CD14-positive monocyte (primary cell): ENCODE measurements at regions not wholly inside any gene's neighbourhood (a gene's known extent, or its start where the extent isn't known, plus 50 kb on each side); places are given as distances from the start of the nearest gene placed in this dataset.

Experiments used
- DNase-seq, 3 donors: peaks; one replicate each; pipeline ENCODE4 v3.0.0-alpha.2; 2011 to 2022
- H2AFZ ChIP-seq: 2 replicates; pipeline ENCODE4 v1.6.0; 2012; ENCODE audit warnings: mild to moderate bottlenecking, low read depth, low read length, inconsistent platforms; ENCODE audit not compliant: insufficient read depth, poor library complexity, severe bottlenecking
- H3K27ac ChIP-seq, 2 donors: 1 replicate in 1 of 2; 2 replicates in 1 of 2; pipeline ENCODE4 v1.5.1; 2012 to 2013; ENCODE audit warnings: low read length in 2 of 2, control low read depth in 1 of 2, inconsistent platforms in 1 of 2, low read depth in 1 of 2, mild to moderate bottlenecking in 1 of 2
- H3K27me3 ChIP-seq, 2 donors: one replicate each; pipeline versions ENCODE4 v1.6.0 to v1.6.1; 2011 to 2013; ENCODE audit warnings: low read length in 2 of 2; ENCODE audit not compliant: control insufficient read depth in 2 of 2, insufficient read depth in 2 of 2
- H3K36me3 ChIP-seq, 2 donors: replicated peaks in 1 of 2; 1 replicate in 1 of 2; 2 replicates in 1 of 2; pipeline versions ENCODE4 v1.5.1 to v1.6.1; 2012 to 2013; ENCODE audit warnings: low read length in 2 of 2, control low read depth in 1 of 2, inconsistent platforms in 1 of 2, mild to moderate bottlenecking in 1 of 2; ENCODE audit not compliant: insufficient read depth in 2 of 2, control insufficient read depth in 1 of 2
- H3K4me1 ChIP-seq, 2 donors: 1 replicate in 1 of 2; 2 replicates in 1 of 2; pipeline versions ENCODE4 v1.5.1 to v1.6.1; 2012 to 2013; ENCODE audit warnings: low read length in 2 of 2, control low read depth in 1 of 2, inconsistent platforms in 1 of 2, mild to moderate bottlenecking in 1 of 2, moderate library complexity in 1 of 2; ENCODE audit not compliant: insufficient read depth in 2 of 2, control insufficient read depth in 1 of 2
- H3K4me2 ChIP-seq: replicated peaks from 2 replicates; pipeline ENCODE3; 2012; ENCODE audit warnings: low read length, moderate library complexity, mild to moderate bottlenecking; ENCODE audit not compliant: poor library complexity, severe bottlenecking; ENCODE audit errors: extremely low read depth
- H3K4me3 ChIP-seq, 3 experiments: fragments of 200-600 bp in 1 of 3; sonication (generic) in 1 of 3; replicated peaks in 1 of 3; 1 replicate in 2 of 3; 2 replicates in 1 of 3; pipeline ENCODE4 v1.5.1; 2011 to 2013; ENCODE audit warnings: low read length in 3 of 3, mild to moderate bottlenecking in 3 of 3, control low read depth in 2 of 3, low read depth in 2 of 3, inconsistent platforms in 1 of 3, moderate library complexity in 1 of 3
- H3K79me2 ChIP-seq: 2 replicates; pipeline ENCODE4 v1.6.0; 2012; ENCODE audit warnings: mild to moderate bottlenecking, control low read depth, inconsistent platforms, low read length, moderate library complexity; ENCODE audit not compliant: insufficient read depth
- H3K9ac ChIP-seq: 2 replicates; pipeline ENCODE4 v1.6.0; 2017; ENCODE audit warnings: low read length, mild to moderate bottlenecking; ENCODE audit not compliant: insufficient read depth, poor library complexity, severe bottlenecking
- H3K9me3 ChIP-seq, 2 donors: replicated peaks in 1 of 2; 1 replicate in 1 of 2; 2 replicates in 1 of 2; pipeline versions ENCODE4 v1.5.1 to v1.6.1; 2012 to 2013; ENCODE audit warnings: low read length in 2 of 2, control low read depth in 1 of 2; ENCODE audit not compliant: control insufficient read depth in 1 of 2, insufficient read depth in 1 of 2
- H4K20me1 ChIP-seq: 2 replicates; pipeline ENCODE4 v1.6.0; 2012; ENCODE audit warnings: mild to moderate bottlenecking, low read length, control low read depth, moderate library complexity; ENCODE audit not compliant: insufficient read depth
- H3K27ac Mint-ChIP-seq, 7 donors: one replicate each; pipeline ENCODE4 v1.8.0; 2020; ENCODE audit warnings: mild to moderate bottlenecking in 7 of 7, mixed read lengths in 7 of 7, moderate library complexity in 6 of 7, inconsistent platforms in 2 of 7
- H3K27me3 Mint-ChIP-seq, 3 donors: one replicate each; pipeline ENCODE4 v1.8.0; 2021 to 2022; ENCODE audit warnings: low read depth in 3 of 3, mild to moderate bottlenecking in 3 of 3, mixed read lengths in 3 of 3, moderate library complexity in 3 of 3, inconsistent platforms in 1 of 3
- H3K36me3 Mint-ChIP-seq, 2 donors: one replicate each; pipeline ENCODE4 v1.8.0; 2020; ENCODE audit warnings: mixed read lengths in 2 of 2, inconsistent platforms in 1 of 2, mild to moderate bottlenecking in 1 of 2
- H3K4me1 Mint-ChIP-seq: one replicate; pipeline ENCODE4 v1.8.0; 2020; ENCODE audit warnings: mild to moderate bottlenecking, mixed read lengths
- H3K4me3 Mint-ChIP-seq, 2 donors: one replicate each; pipeline ENCODE4 v1.8.0; 2020; ENCODE audit warnings: mild to moderate bottlenecking in 2 of 2, mixed read lengths in 2 of 2, moderate library complexity in 1 of 2
- H3K9me3 Mint-ChIP-seq, 7 donors: one replicate each; pipeline ENCODE4 v1.8.0; 2020 to 2022; ENCODE audit warnings: mixed read lengths in 7 of 7, mild to moderate bottlenecking in 6 of 7, moderate library complexity in 6 of 7, inconsistent platforms in 2 of 7
- CTCF ChIP-seq: fragments of 200-600 bp; IDR thresholded peaks from one replicate; pipeline ENCODE4 v1.8.0; 2022; ENCODE audit warnings: antibody characterized with exemption, mild to moderate bottlenecking
- WGBS: methylation state at CpG from one replicate; pipeline ENCODE4 v1.1.5; 2013; ENCODE audit warnings: missing lambda C conversion rate; ENCODE audit not compliant: insufficient coverage; 5-methylcytosine and 5-hydroxymethylcytosine counted together
- intact Hi-C, 2 donors: fragments of 100-400 bp; cut with micrococcal nuclease; formaldehyde crosslinking; loops; one replicate each; pipeline versions ENCODE4 v1.15.0 to v1.15.1; 2023

DNA sequence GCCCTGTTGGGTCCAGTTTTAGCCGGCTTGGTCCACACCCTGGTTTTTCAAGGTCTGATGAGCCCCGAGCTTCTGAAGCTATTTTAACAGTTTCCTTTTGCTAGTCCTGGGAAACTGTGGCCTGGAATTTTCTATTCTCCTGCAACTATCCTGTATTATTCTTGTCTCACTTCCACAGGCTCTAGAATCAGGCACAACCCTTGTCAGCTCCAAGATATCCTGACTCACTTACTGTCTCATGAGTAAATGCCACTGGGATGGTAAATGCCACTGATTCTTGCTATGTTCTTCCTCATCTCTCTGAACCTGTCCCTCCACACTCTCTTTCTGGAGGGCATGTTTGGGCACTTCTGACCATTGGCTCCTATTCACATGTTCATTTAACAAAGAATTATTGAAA, 611.5 kb upstream of the IGFBP3 start:
- Histone ChIP-seq H3K4me1 (no peaks in the 10 kb centered on the region), H3K4me2 (no peak overlapping the region), H3K9ac (no peak overlapping the region), H2AFZ (no peak overlapping the region), H4K20me1 (no peaks in the 10 kb centered on the region), H3K79me2 (no peaks in the 10 kb centered on the region), H3K4me3 (no peak overlapping the region), H3K27ac (no peak overlapping the region), H3K27me3 (no peaks in the 10 kb centered on the region), H3K36me3 (no peaks in the 10 kb centered on the region), H3K9me3 (peaks cover 37 to 61% of the 10 kb centered on the region in 2 donors)
- WGBS: 88% methylated on average over 1 of the region's 2 CpGs
- H3K9me3 Mint-ChIP-seq: peaks cover 9 to 25% (median 17%) of the 10 kb centered on the region in 7 donors
- intact Hi-C loops: no loop called here
- DNase-seq: no peak
- no peaks in the 10 kb centered on the region for H3K36me3 Mint-ChIP-seq
- H3K27me3 Mint-ChIP-seq: peaks cover 0 to 1% (median 0%) of the 10 kb centered on the region in 3 donors
- H3K4me1 Mint-ChIP-seq: no peaks in the 10 kb centered on the region
- H3K27ac Mint-ChIP-seq: no peak overlapping the region
- no peak overlapping the region for H3K4me3 Mint-ChIP-seq
- no peak for TF ChIP-seq CTCF

GRCh38 chr7:46530081-46530750, 609.1 kb upstream of the IGFBP3 start:
- H3K27ac Mint-ChIP-seq: no peak overlapping the region
- intact Hi-C loops: no loop called here
- TF ChIP-seq CTCF: no peak

More at GRCh38 chr7:46530081-46530750, 609.1 kb upstream of the IGFBP3 start:
- H3K36me3 ChIP-seq: no peaks in the 10 kb centered on the region
- Mint-ChIP-seq H3K4me1 (no peaks in the 10 kb centered on the region), H3K9me3 (peaks cover 4 to 18% (median 13%) of the 10 kb centered on the region in 7 donors), H3K27me3 (no peaks in the 10 kb centered on the region), H3K36me3 (no peaks in the 10 kb centered on the region), H3K4me3 (no peak overlapping the region)
- no peak overlapping the region for H3K27ac ChIP-seq
- WGBS: 85% methylated on average over 2 of the region's 4 CpGs
- no peaks in the 10 kb centered on the region for H3K79me2 ChIP-seq
- H3K27me3 ChIP-seq: no peaks in the 10 kb centered on the region
- H2AFZ ChIP-seq: no peak overlapping the region
- H4K20me1 ChIP-seq: no peaks in the 10 kb centered on the region
- no peak for DNase-seq
- no peak overlapping the region for H3K4me3 ChIP-seq
- H3K4me2 ChIP-seq: no peak overlapping the region
- no peaks in the 10 kb centered on the region for H3K4me1 ChIP-seq
- H3K9ac ChIP-seq: no peak overlapping the region
- peaks cover 22 to 51% of the 10 kb centered on the region in 2 donors for H3K9me3 ChIP-seq
